H1 (cell line): ENCODE measurements at regions not wholly inside any gene's neighbourhood (a gene's known extent, or its start where the extent isn't known, plus 50 kb on each side); places are given as distances from the start of the nearest gene placed in this dataset.

ENCODE experiments used
- CTCF ChIA-PET: fragments of 300-600 bp; sonication (Branson Sonifier 250); formaldehyde crosslinking; loops from one replicate; lab custom pipeline; 2021; ENCODE audit not compliant: partially characterized antibody; lab: Charles Lee
- POLR2A ChIA-PET: fragments of 300-600 bp; sonication (Branson Sonifier 250); formaldehyde crosslinking; loops from one replicate; lab custom pipeline; 2021; ENCODE audit warnings: inconsistent platforms; ENCODE audit not compliant: partially characterized antibody; lab: Charles Lee
- DNase-seq, 2 experiments: peaks; one replicate each; pipeline versions ENCODE4 v3.0.0 to v3.0.0-alpha.2; 2010 to 2022; ENCODE audit warnings: low spot score in 2 of 2, low read depth in 1 of 2, mixed read lengths in 1 of 2
- FAIRE-seq: peaks from 2 replicates; lab custom pipeline; 2011; peaks lifted over from hg19 to GRCh38; lab: Jason Lieb, UNC
- H2AFZ ChIP-seq: 2 replicates; pipeline ENCODE4 v1.8.1; 2012; ENCODE audit warnings: low read length, inconsistent platforms
- H2AK5ac ChIP-seq: 2 replicates; pipeline ENCODE4 v1.6.1; 2013; ENCODE audit warnings: low read depth, low read length
- H2BK120ac ChIP-seq: replicated peaks from 2 replicates; pipeline ENCODE3; 2013; ENCODE audit warnings: low read depth, low read length, inconsistent platforms
- H2BK12ac ChIP-seq: 2 replicates; pipeline ENCODE4 v1.6.1; 2013; ENCODE audit warnings: low read depth, low read length
- H2BK15ac ChIP-seq: 2 replicates; pipeline ENCODE4 v1.6.1; 2013; ENCODE audit warnings: low read length
- H2BK20ac ChIP-seq: 2 replicates; pipeline ENCODE4 v1.6.1; 2013; ENCODE audit warnings: low read length
- H2BK5ac ChIP-seq: 2 replicates; pipeline ENCODE4 v1.6.1; 2013; ENCODE audit warnings: low read depth, low read length
- H3K14ac ChIP-seq: 2 replicates; pipeline ENCODE4 v1.6.1; 2013; ENCODE audit warnings: inconsistent platforms; ENCODE audit not compliant: insufficient read length
- H3K18ac ChIP-seq: 2 replicates; pipeline ENCODE4 v1.6.1; 2013; ENCODE audit warnings: low read length; ENCODE audit errors: extremely low read depth
- H3K23ac ChIP-seq: 2 replicates; pipeline ENCODE4 v1.6.1; 2013; ENCODE audit warnings: inconsistent platforms; ENCODE audit not compliant: insufficient read length
- H3K23me2 ChIP-seq: 2 replicates; pipeline ENCODE4 v1.6.1; 2013; ENCODE audit warnings: low read depth, low read length
- H3K27ac ChIP-seq: 2 replicates; pipeline ENCODE4 v1.6.1; 2011; ENCODE audit warnings: low read depth, low read length, inconsistent platforms
- H3K27me3 ChIP-seq, 4 experiments: replicated peaks in 1 of 4; 1 replicate in 1 of 4; 2 replicates in 3 of 4; pipeline versions ENCODE4 v1.6.1 to v1.8.1; 2011 to 2013; ENCODE audit warnings: low read length in 3 of 4, mild to moderate bottlenecking in 3 of 4, inconsistent platforms in 2 of 4, mixed read lengths in 2 of 4, moderate library complexity in 1 of 4; ENCODE audit not compliant: control insufficient read depth in 3 of 4, insufficient read depth in 3 of 4; ENCODE audit errors: extremely low read depth in 1 of 4
- H3K36me3 ChIP-seq, 4 experiments: 2 replicates each; pipeline versions ENCODE4 v1.6.1 to v1.8.1; 2011 to 2013; ENCODE audit warnings: mild to moderate bottlenecking in 4 of 4, low read length in 3 of 4, moderate library complexity in 2 of 4, control low read depth in 1 of 4, inconsistent platforms in 1 of 4; ENCODE audit not compliant: insufficient read depth in 4 of 4, control insufficient read depth in 2 of 4
- H3K4ac ChIP-seq: replicated peaks from 2 replicates; pipeline ENCODE3; 2013; ENCODE audit warnings: low read length, low read depth, mixed read lengths, inconsistent platforms; ENCODE audit not compliant: insufficient read length
- H3K4me1 ChIP-seq, 4 experiments: replicated peaks in 1 of 4; 1 replicate in 1 of 4; 2 replicates in 3 of 4; pipeline versions ENCODE4 v1.6.1 to v1.8.1; 2011 to 2013; ENCODE audit warnings: low read length in 3 of 4, inconsistent platforms in 2 of 4, mixed read lengths in 1 of 4; ENCODE audit not compliant: insufficient read depth in 4 of 4, control insufficient read depth in 3 of 4
- H3K4me2 ChIP-seq, 2 experiments: 2 replicates each; pipeline versions ENCODE4 v1.6.1 to v1.8.1; 2011 to 2013; ENCODE audit warnings: low read depth in 2 of 2, low read length in 2 of 2, control low read depth in 1 of 2, inconsistent platforms in 1 of 2, mild to moderate bottlenecking in 1 of 2; ENCODE audit not compliant: insufficient read depth in 1 of 2
- H3K4me3 ChIP-seq, 4 experiments: fragments of 200-600, 300-600 bp in 1 of 4; sonication (generic), shearing (Covaris generic), sonication (Bioruptor Twin) in 1 of 4; 2 replicates each; pipeline versions ENCODE4 v1.5.1 to v1.8.1; 2011 to 2016; ENCODE audit warnings: low read length in 4 of 4, low read depth in 3 of 4, control low read depth in 2 of 4, inconsistent platforms in 2 of 4, mild to moderate bottlenecking in 2 of 4, mixed read lengths in 1 of 4, moderate library complexity in 1 of 4; ENCODE audit not compliant: insufficient read depth in 2 of 4; ENCODE audit errors: extremely low read depth in 1 of 4
- H3K56ac ChIP-seq: replicated peaks from 2 replicates; pipeline ENCODE3; 2013; ENCODE audit warnings: low read depth, mild to moderate bottlenecking, mixed read lengths, low read length, inconsistent platforms; ENCODE audit not compliant: insufficient read length
- H3K79me1 ChIP-seq: 2 replicates; pipeline ENCODE4 v1.6.1; 2013; ENCODE audit warnings: low read depth, low read length, control low read depth
- H3K79me2 ChIP-seq, 2 experiments: 2 replicates each; pipeline versions ENCODE4 v1.6.1 to v1.8.1; 2012 to 2013; ENCODE audit warnings: low read length in 2 of 2, mild to moderate bottlenecking in 2 of 2, inconsistent platforms in 1 of 2; ENCODE audit not compliant: insufficient read depth in 2 of 2, control insufficient read depth in 1 of 2
- H3K9ac ChIP-seq, 4 experiments: replicated peaks in 1 of 4; 1 replicate in 1 of 4; 2 replicates in 3 of 4; pipeline versions ENCODE4 v1.6.1 to v1.8.1; 2011 to 2013; ENCODE audit warnings: low read depth in 3 of 4, low read length in 3 of 4, control low read depth in 2 of 4, mild to moderate bottlenecking in 2 of 4, moderate library complexity in 2 of 4, inconsistent platforms in 1 of 4; ENCODE audit errors: extremely low read depth in 1 of 4
- H3K9me3 ChIP-seq, 2 experiments: 2 replicates each; pipeline versions ENCODE4 v1.6.1 to v1.8.1; 2012 to 2013; ENCODE audit warnings: mild to moderate bottlenecking in 2 of 2, moderate library complexity in 2 of 2, control low read depth in 1 of 2, inconsistent platforms in 1 of 2, low read depth in 1 of 2, low read length in 1 of 2, mixed read lengths in 1 of 2; ENCODE audit not compliant: insufficient read depth in 2 of 2
- H4K20me1 ChIP-seq, 2 experiments: replicated peaks in 1 of 2; 2 replicates each; pipeline versions ENCODE3 to v1.8.1; 2011 to 2013; ENCODE audit warnings: inconsistent platforms in 2 of 2, low read length in 2 of 2, mild to moderate bottlenecking in 1 of 2; ENCODE audit not compliant: insufficient read depth in 2 of 2, control insufficient read depth in 1 of 2
- H4K5ac ChIP-seq: 2 replicates; pipeline ENCODE4 v1.6.1; 2013; ENCODE audit warnings: low read length, low read depth, mixed read lengths, inconsistent platforms; ENCODE audit not compliant: insufficient read length
- H4K8ac ChIP-seq: 2 replicates; pipeline ENCODE4 v1.8.0; 2013; ENCODE audit warnings: mild to moderate bottlenecking, moderate library complexity, low read length, inconsistent platforms; ENCODE audit not compliant: insufficient read depth; ENCODE audit errors: extremely low read depth
- H4K91ac ChIP-seq: replicated peaks from 2 replicates; pipeline ENCODE3; 2013; ENCODE audit warnings: low read length, mixed read lengths, inconsistent platforms; ENCODE audit not compliant: insufficient read length
- BRCA1 ChIP-seq: IDR thresholded peaks from 2 replicates; pipeline ENCODE4 v1.6.1; 2012; ENCODE audit warnings: low read depth, low read length, improper control_type of control experiment
- CBX5 ChIP-seq: fragments of 300-800, 300-1000 bp; sonication (generic); IDR thresholded peaks from 2 replicates; pipeline ENCODE4 v1.7.1; 2016; ENCODE audit warnings: antibody characterized with exemption, low read length, low read depth
- E2F6 ChIP-seq: IDR thresholded peaks from 2 replicates; pipeline ENCODE4 v1.6.1; 2012; ENCODE audit warnings: inconsistent platforms
- EGR1 ChIP-seq: IDR thresholded peaks from 2 replicates; pipeline ENCODE4 v1.6.1; 2011; ENCODE audit warnings: low read depth, low read length, borderline replicate concordance
- GABPA ChIP-seq: IDR thresholded peaks from 2 replicates; pipeline ENCODE4 v1.6.1; 2011; ENCODE audit warnings: mild to moderate bottlenecking, low read length, moderate library complexity, borderline replicate concordance; ENCODE audit not compliant: insufficient read depth
- JUND ChIP-seq: IDR thresholded peaks from 2 replicates; pipeline ENCODE4 v1.6.1; 2011; ENCODE audit warnings: mild to moderate bottlenecking, improper control_type of control experiment, low read length
- NRF1 ChIP-seq: IDR thresholded peaks from 2 replicates; pipeline ENCODE4 v1.6.1; 2011; ENCODE audit warnings: mild to moderate bottlenecking, low read depth, low read length, improper control_type of control experiment
- POU5F1 ChIP-seq: IDR thresholded peaks from 2 replicates; pipeline ENCODE4 v1.6.1; 2011; ENCODE audit warnings: low read depth, mild to moderate bottlenecking, low read length, moderate library complexity
- RBBP5 ChIP-seq: IDR thresholded peaks from 2 replicates; pipeline ENCODE4 v1.7.1; 2012; ENCODE audit warnings: low read depth, mild to moderate bottlenecking, inconsistent platforms, low read length, moderate library complexity, borderline replicate concordance
- SIN3A ChIP-seq, 2 experiments: IDR thresholded peaks in 1 of 2; conservative IDR thresholded peaks in 1 of 2; 2 replicates each; pipeline ENCODE4 v1.6.1; 2011 to 2012; ENCODE audit warnings: low read length in 2 of 2, improper control_type of control experiment in 1 of 2, low read depth in 1 of 2, mild to moderate bottlenecking in 1 of 2
- SIRT6 ChIP-seq: IDR thresholded peaks from one replicate; pipeline ENCODE4 v1.7.1; 2012; ENCODE audit warnings: low read length, inconsistent platforms
- SP4 ChIP-seq: IDR thresholded peaks from 2 replicates; pipeline ENCODE4 v1.6.1; 2012; ENCODE audit warnings: low read length, inconsistent platforms
- TCF12 ChIP-seq: IDR thresholded peaks from 2 replicates; pipeline ENCODE4 v1.6.1; 2011; ENCODE audit warnings: low read depth, mild to moderate bottlenecking, low read length
- YY1 ChIP-seq: IDR thresholded peaks from 2 replicates; pipeline ENCODE4 v1.6.1; 2011; ENCODE audit warnings: low read depth, mild to moderate bottlenecking, low read length
- WGBS, 2 experiments: shearing (Covaris generic) in 1 of 2; methylation state at CpG; one replicate each; pipeline versions ENCODE4 v1.1.6 to v1.1.7; 2013 to 2015; ENCODE audit warnings: low lambda C conversion rate in 2 of 2, mixed read lengths in 2 of 2, inconsistent platforms in 1 of 2, low coverage in 1 of 2, missing lambda C conversion rate in 1 of 2; ENCODE audit not compliant: insufficient replicate concordance in 2 of 2, insufficient coverage in 1 of 2, insufficient read length in 1 of 2; ENCODE audit errors: extremely low coverage in 1 of 2, missing lambda C conversion rate in 1 of 2; 5-methylcytosine and 5-hydroxymethylcytosine counted together

- Histone ChIP-seq H4K91ac (no peak overlapping the region), H2AK5ac (no peak overlapping the region), H3K23ac (no peak overlapping the region), H3K23me2 (no peaks in the 10 kb centered on the region), H3K4me1 (no peaks in the 10 kb centered on the region), H4K5ac (no peak overlapping the region), H3K79me2 (no peaks in the 10 kb centered on the region), H3K4ac (no peak overlapping the region), H4K8ac (no peak overlapping the region), H4K20me1 (no peaks in the 10 kb centered on the region), H3K18ac (no peak overlapping the region), H3K79me1 (no peaks in the 10 kb centered on the region), H3K27ac (no peak overlapping the region), H3K4me2 (no peak overlapping the region), H2AFZ (no peak overlapping the region), H3K36me3 (no peaks in the 10 kb centered on the region), H3K9me3 (no peaks in the 10 kb centered on the region), H2BK20ac (no peak overlapping the region), H3K9ac (no peak overlapping the region), H3K27me3 (no peaks in the 10 kb centered on the region), H3K14ac (no peak overlapping the region), H3K4me3 (no peak overlapping the region), H2BK15ac (no peak overlapping the region), H3K56ac (no peak overlapping the region), H2BK120ac (no peak overlapping the region), H2BK5ac (no peak overlapping the region), H2BK12ac (no peak overlapping the region)
- CTCF ChIA-PET, result no interaction called here
- 93% methylated on average over 3 of the region's 3 CpGs; no CpG with 5 or more reads in 1 of the 2 experiments for WGBS, 2 experiments
- DNase-seq (no peak), FAIRE-seq (no peak)
- POLR2A ChIA-PET, result no interaction called here
- TF ChIP-seq SIRT6, result no peak
- no peak for TF ChIP-seq TCF12
- TF ChIP-seq JUND, result no peak
- TF ChIP-seq SIN3A (conservative IDR thresholded peaks at IDR 0.05 in 1 of 2, IDR thresholded peaks at IDR 0.05 in 1 of 2; ENCODE audit: low read depth in 1 of 2, low read length in 2 of 2), result no peak
- no peak for TF ChIP-seq BRCA1
- no peak for TF ChIP-seq NRF1
- TF ChIP-seq CBX5, result no peak
- no peak for TF ChIP-seq YY1
- TF ChIP-seq POU5F1, result no peak
- TF ChIP-seq RBBP5, result no peak
- no peak for TF ChIP-seq EGR1
- no peak for TF ChIP-seq SP4
- TF ChIP-seq E2F6, result no peak
- TF ChIP-seq GABPA, result no peak
These were observed 157.3 kb downstream of the AASDHPPT start for GRCh38 chr11:106234794-106235193.
